Endothelial cell (in vitro differentiated cells): ENCODE measurements at regions not wholly inside any gene's neighbourhood (a gene's known extent, or its start where the extent isn't known, plus 50 kb on each side); places are given as distances from the start of the nearest gene placed in this dataset.

Experiments used
- DNase-seq: peaks from one replicate; pipeline ENCODE4 v3.0.0; 2021; ENCODE audit warnings: low spot score
- H3K27ac Mint-ChIP-seq: one replicate; pipeline ENCODE4 v1.8.0; 2021; ENCODE audit warnings: mixed read lengths, inconsistent platforms; ENCODE audit not compliant: unreplicated experiment
- H3K27me3 Mint-ChIP-seq: one replicate; pipeline ENCODE4 v1.8.0; 2021; ENCODE audit warnings: mild to moderate bottlenecking, moderate library complexity, mixed read lengths, inconsistent platforms; ENCODE audit not compliant: unreplicated experiment
- H3K36me3 Mint-ChIP-seq: one replicate; pipeline ENCODE4 v1.8.0; 2021; ENCODE audit warnings: mild to moderate bottlenecking, low read depth, mixed read lengths, inconsistent platforms; ENCODE audit not compliant: unreplicated experiment
- H3K4me1 Mint-ChIP-seq: one replicate; pipeline ENCODE4 v1.8.0; 2021; ENCODE audit warnings: mild to moderate bottlenecking, mixed read lengths, inconsistent platforms; ENCODE audit not compliant: unreplicated experiment
- H3K4me3 Mint-ChIP-seq: one replicate; pipeline ENCODE4 v1.8.0; 2021; ENCODE audit warnings: mild to moderate bottlenecking, mixed read lengths, inconsistent platforms; ENCODE audit not compliant: unreplicated experiment
- H3K9me3 Mint-ChIP-seq: one replicate; pipeline ENCODE4 v1.8.0; 2021; ENCODE audit warnings: mixed read lengths, inconsistent platforms; ENCODE audit not compliant: unreplicated experiment
- CTCF ChIP-seq: fragments of 200-600 bp; sonication (generic); IDR thresholded peaks from one replicate; pipeline ENCODE4 v1.5.0; 2021; ENCODE audit warnings: antibody characterized with exemption; ENCODE audit not compliant: unreplicated experiment

DNA sequence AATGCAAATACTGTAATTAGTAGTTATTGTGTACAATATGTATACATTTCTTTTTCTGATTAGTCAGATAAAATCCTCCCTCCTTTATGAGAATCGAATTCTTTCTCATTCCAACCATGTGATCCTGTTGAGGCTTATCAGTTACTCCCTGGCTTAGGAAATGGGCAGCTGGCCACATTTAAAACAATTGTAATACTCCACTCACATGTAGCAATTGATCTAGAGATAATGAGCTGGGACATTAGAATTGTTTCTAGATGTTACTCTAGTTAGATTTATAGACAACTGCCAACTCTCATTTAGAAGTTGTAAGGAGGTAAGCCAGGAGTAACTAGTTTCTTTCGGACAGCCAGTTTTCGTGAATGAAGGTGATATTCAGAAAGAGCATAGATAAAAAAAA, 859.3 kb upstream of the AADAT start:
- no peaks in the 10 kb centered on the region for H3K9me3 Mint-ChIP-seq
- no peak for DNase-seq
- no peaks in the 10 kb centered on the region for H3K27me3 Mint-ChIP-seq
- H3K27ac Mint-ChIP-seq, result no peak overlapping the region
- H3K4me1 Mint-ChIP-seq, result no peaks in the 10 kb centered on the region
- TF ChIP-seq CTCF, result no peak
- no peak overlapping the region for H3K4me3 Mint-ChIP-seq
- H3K36me3 Mint-ChIP-seq, result no peaks in the 10 kb centered on the region

DNA sequence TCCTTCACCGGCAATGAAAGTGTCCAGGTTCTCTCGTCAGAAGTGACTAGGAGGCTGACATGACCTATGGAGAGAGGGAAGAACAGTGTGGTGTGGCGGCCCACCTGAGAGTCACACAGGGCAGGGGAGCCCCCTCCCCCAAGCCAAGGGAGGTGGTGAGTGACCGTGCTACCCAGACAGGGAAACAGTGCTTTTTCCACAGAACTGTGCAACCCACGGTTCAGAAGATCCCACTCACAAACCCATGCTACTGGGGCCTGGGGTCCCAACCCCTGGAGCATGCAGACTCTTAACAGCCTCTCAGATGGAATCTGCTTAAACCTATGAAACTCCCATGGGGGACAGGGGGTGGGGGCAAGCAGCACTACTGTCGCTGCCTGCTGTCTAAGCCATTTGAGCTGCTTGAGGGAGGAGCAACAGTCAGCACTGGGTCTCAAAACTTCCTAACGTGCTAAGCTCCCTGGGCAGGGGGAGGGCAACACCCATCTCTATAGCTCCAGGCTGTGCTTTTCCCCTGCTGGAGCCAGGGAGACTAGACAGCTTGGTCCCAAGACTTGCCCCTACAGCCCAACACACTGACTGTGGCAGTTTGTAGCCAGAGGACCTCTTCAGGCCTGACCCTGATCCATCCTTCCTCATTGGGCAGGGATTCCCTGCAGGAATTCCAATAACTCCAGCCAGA, 850.4 kb upstream of the AADAT start:
- H3K36me3 Mint-ChIP-seq, result no peaks in the 10 kb centered on the region
- H3K9me3 Mint-ChIP-seq, result no peaks in the 10 kb centered on the region
- no peak for DNase-seq
- H3K27ac Mint-ChIP-seq, result no peak overlapping the region
- no peak for TF ChIP-seq CTCF
- no peaks in the 10 kb centered on the region for H3K4me1 Mint-ChIP-seq
- H3K27me3 Mint-ChIP-seq, result peaks cover 2% of the 10 kb centered on the region
- H3K4me3 Mint-ChIP-seq, result no peak overlapping the region

- Mint-ChIP-seq H3K4me3 (no peak overlapping the region), H3K4me1 (no peaks in the 10 kb centered on the region), H3K27me3 (peaks cover 2% of the 10 kb centered on the region), H3K9me3 (no peaks in the 10 kb centered on the region), H3K27ac (no peak overlapping the region), H3K36me3 (no peaks in the 10 kb centered on the region)
- TF ChIP-seq CTCF, result no peak
- no peak for DNase-seq
Measured at GRCh38 chr4:170938588-170938987, 848.8 kb upstream of the AADAT start.

DNA sequence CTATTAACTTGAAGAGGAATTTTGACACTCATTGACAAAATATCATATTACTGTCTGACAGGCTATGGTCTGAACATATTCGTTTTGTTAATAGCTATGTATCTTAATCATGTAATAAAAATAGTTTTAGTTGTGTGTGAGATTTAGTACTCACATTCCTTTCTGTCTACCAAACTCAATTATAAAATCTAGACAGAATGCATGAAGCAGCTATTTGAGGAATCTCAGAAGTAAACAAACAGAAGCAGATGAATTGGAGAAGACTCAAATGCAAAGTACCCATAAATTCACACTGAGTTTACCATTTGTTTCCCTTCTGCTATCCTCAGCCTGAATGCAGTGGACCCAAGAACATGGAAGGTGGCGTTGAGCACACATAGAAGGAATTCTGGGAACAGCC, 841.6 kb upstream of the AADAT start:
- TF ChIP-seq CTCF, result no peak
- no peaks in the 10 kb centered on the region for H3K9me3 Mint-ChIP-seq
- H3K4me3 Mint-ChIP-seq, result no peak overlapping the region
- H3K36me3 Mint-ChIP-seq, result no peaks in the 10 kb centered on the region
- H3K4me1 Mint-ChIP-seq, result no peaks in the 10 kb centered on the region
- no peak overlapping the region for H3K27ac Mint-ChIP-seq
- no peak for DNase-seq
- no peaks in the 10 kb centered on the region for H3K27me3 Mint-ChIP-seq

GRCh38 chr4:170888660-170889059, 798.9 kb upstream of the AADAT start:
- Mint-ChIP-seq H3K27ac (no peak overlapping the region), H3K4me1 (no peaks in the 10 kb centered on the region), H3K36me3 (peaks cover 3% of the 10 kb centered on the region), H3K9me3 (no peaks in the 10 kb centered on the region), H3K4me3 (no peak overlapping the region), H3K27me3 (no peaks in the 10 kb centered on the region)
- no peak for TF ChIP-seq CTCF
- no peak for DNase-seq
